ENCODE measurements at regions not wholly inside any gene's neighbourhood (a gene's known extent, or its start where the extent isn't known, plus 50 kb on each side); places are given as distances from the start of the nearest gene placed in this dataset.

- H3K9ac ChIP-seq (ENCODE audit: low read depth, low read length), result no peak overlapping the region
- H3K36me3 ChIP-seq (ENCODE audit: insufficient read depth, low read length), result no peaks in the 10 kb centered on the region
- no peaks in the 10 kb centered on the region for H3K27me3 ChIP-seq (ENCODE audit: insufficient read depth, low read length, poor library complexity)
- no peaks in the 10 kb centered on the region for H3K79me2 ChIP-seq (ENCODE audit: insufficient read depth, low read length)
- no peaks in the 10 kb centered on the region for H3K9me3 ChIP-seq (ENCODE audit: insufficient read depth, low read length, severe bottlenecking)
- H4K20me1 ChIP-seq (ENCODE audit: insufficient read depth, low read length), result no peaks in the 10 kb centered on the region
- ATAC-seq (ENCODE audit: insufficient read depth, low read depth), result no peak
- TF ChIP-seq EZH2 (IDR thresholded peaks at IDR 0.05; ENCODE audit: borderline replicate concordance, low read depth, low read length, severe bottlenecking) (no peak), CTCF (IDR thresholded peaks at IDR 0.05; ENCODE audit: borderline replicate concordance, extremely low read depth, low read length, poor library complexity, severe bottlenecking) (no peak)
- H2AFZ ChIP-seq (ENCODE audit: low read depth, low read length), result no peak overlapping the region
- no peak for DNase-seq
- no peak overlapping the region for H3K27ac ChIP-seq (ENCODE audit: low read length)
- H3K4me3 ChIP-seq (ENCODE audit: low read depth in 1 of 2, low read length in 2 of 2), result no peak overlapping the region
- no peak overlapping the region for H3K4me2 ChIP-seq (ENCODE audit: insufficient read depth, low read length)
- H3K4me1 ChIP-seq (ENCODE audit: insufficient read depth, low read length), result no peaks in the 10 kb centered on the region
Measured at GRCh38 chr10:44016589-44017482, 368.1 kb downstream of the CXCL12 start.

GRCh38 chr10:44015702-44016500, 367.2 kb upstream of the ZNF32 start:
- H3K4me3 ChIP-seq (ENCODE audit: low read depth in 1 of 2, low read length in 2 of 2), result no peak overlapping the region
- H2AFZ ChIP-seq (ENCODE audit: low read depth, low read length), result no peak overlapping the region
- DNase-seq (no peak), ATAC-seq (ENCODE audit: insufficient read depth, low read depth) (no peak)
- no peaks in the 10 kb centered on the region for H3K27me3 ChIP-seq (ENCODE audit: insufficient read depth, low read length, poor library complexity)
- no peak overlapping the region for H3K9ac ChIP-seq (ENCODE audit: low read depth, low read length)
- H3K9me3 ChIP-seq (ENCODE audit: insufficient read depth, low read length, severe bottlenecking), result no peaks in the 10 kb centered on the region
- TF ChIP-seq EZH2 (IDR thresholded peaks at IDR 0.05; ENCODE audit: borderline replicate concordance, low read depth, low read length, severe bottlenecking) (no peak), CTCF (IDR thresholded peaks at IDR 0.05; ENCODE audit: borderline replicate concordance, extremely low read depth, low read length, poor library complexity, severe bottlenecking) (no peak)
- H3K27ac ChIP-seq (ENCODE audit: low read length), result no peak overlapping the region
- H3K79me2 ChIP-seq (ENCODE audit: insufficient read depth, low read length), result no peaks in the 10 kb centered on the region
- no peak overlapping the region for H3K4me2 ChIP-seq (ENCODE audit: insufficient read depth, low read length)
- H4K20me1 ChIP-seq (ENCODE audit: insufficient read depth, low read length), result no peaks in the 10 kb centered on the region
- no peaks in the 10 kb centered on the region for H3K36me3 ChIP-seq (ENCODE audit: insufficient read depth, low read length)
- H3K4me1 ChIP-seq (ENCODE audit: insufficient read depth, low read length), result no peaks in the 10 kb centered on the region

- Histone ChIP-seq H3K27me3 (ENCODE audit: insufficient read depth, low read length, poor library complexity) (no peaks in the 10 kb centered on the region), H4K20me1 (ENCODE audit: insufficient read depth, low read length) (no peaks in the 10 kb centered on the region), H3K9ac (ENCODE audit: low read depth, low read length) (no peak overlapping the region), H3K36me3 (ENCODE audit: insufficient read depth, low read length) (no peaks in the 10 kb centered on the region), H3K27ac (ENCODE audit: low read length) (no peak overlapping the region), H3K79me2 (ENCODE audit: insufficient read depth, low read length) (no peaks in the 10 kb centered on the region), H3K4me3 (ENCODE audit: low read depth in 1 of 2, low read length in 2 of 2) (no peak overlapping the region), H3K4me2 (ENCODE audit: insufficient read depth, low read length) (no peak overlapping the region), H3K4me1 (ENCODE audit: insufficient read depth, low read length) (no peaks in the 10 kb centered on the region), H3K9me3 (ENCODE audit: insufficient read depth, low read length, severe bottlenecking) (no peaks in the 10 kb centered on the region), H2AFZ (ENCODE audit: low read depth, low read length) (no peak overlapping the region)
- ATAC-seq (ENCODE audit: insufficient read depth, low read depth) (no peak), DNase-seq (no peak)
- TF ChIP-seq EZH2 (IDR thresholded peaks at IDR 0.05; ENCODE audit: borderline replicate concordance, low read depth, low read length, severe bottlenecking), result no peak
Measured at GRCh38 chr10:44014644-44015250, 366.1 kb upstream of the ZNF32 start.
